IgD-negative memory B cell (primary cell): ENCODE measurements at regions not wholly inside any gene's neighbourhood (a gene's known extent, or its start where the extent isn't known, plus 50 kb on each side); places are given as distances from the start of the nearest gene placed in this dataset.

Experiments
- H3K27ac Mint-ChIP-seq, 3 donors: one replicate each; pipeline ENCODE4 v1.8.0; 2020 to 2022; ENCODE audit warnings: mild to moderate bottlenecking in 3 of 3, mixed read lengths in 3 of 3, moderate library complexity in 1 of 3
- H3K27me3 Mint-ChIP-seq: one replicate; pipeline ENCODE4 v1.8.0; 2021; ENCODE audit warnings: mixed read lengths
- H3K36me3 Mint-ChIP-seq: one replicate; pipeline ENCODE4 v1.8.0; 2020; ENCODE audit warnings: mild to moderate bottlenecking, mixed read lengths
- H3K4me1 Mint-ChIP-seq, 3 donors: one replicate each; pipeline ENCODE4 v1.8.0; 2020 to 2022; ENCODE audit warnings: mixed read lengths in 3 of 3, mild to moderate bottlenecking in 1 of 3
- H3K4me3 Mint-ChIP-seq, 4 donors: one replicate each; pipeline ENCODE4 v1.8.0; 2020 to 2022; ENCODE audit warnings: mild to moderate bottlenecking in 4 of 4, mixed read lengths in 4 of 4, moderate library complexity in 3 of 4
- H3K9me3 Mint-ChIP-seq, 3 donors: one replicate each; pipeline ENCODE4 v1.8.0; 2020 to 2021; ENCODE audit warnings: mixed read lengths in 3 of 3, mild to moderate bottlenecking in 1 of 3

GRCh38 chr10:109456566-109457301, 466.6 kb downstream of the XPNPEP1 start:
- H3K4me1 Mint-ChIP-seq, result no peaks in the 10 kb centered on the region
- no peaks in the 10 kb centered on the region for H3K36me3 Mint-ChIP-seq
- H3K27me3 Mint-ChIP-seq, result peaks cover 6% of the 10 kb centered on the region
- H3K9me3 Mint-ChIP-seq, result peaks cover 2 to 15% (median 8%) of the 10 kb centered on the region in 3 donors
- H3K27ac Mint-ChIP-seq, result no peak overlapping the region
- H3K4me3 Mint-ChIP-seq, result no peak overlapping the region

GRCh38 chr10:109454691-109455090, 468.6 kb downstream of the XPNPEP1 start:
- H3K27me3 Mint-ChIP-seq, result peaks cover 6% of the 10 kb centered on the region
- no peaks in the 10 kb centered on the region for H3K36me3 Mint-ChIP-seq
- H3K4me1 Mint-ChIP-seq, result no peaks in the 10 kb centered on the region
- H3K27ac Mint-ChIP-seq, result no peak overlapping the region
- no peak overlapping the region for H3K4me3 Mint-ChIP-seq
- H3K9me3 Mint-ChIP-seq, result peaks cover 2 to 10% (median 4%) of the 10 kb centered on the region in 3 donors

- H3K36me3 Mint-ChIP-seq, result peaks cover 1% of the 10 kb centered on the region
- H3K4me3 Mint-ChIP-seq, result no peak overlapping the region
- H3K4me1 Mint-ChIP-seq, result no peaks in the 10 kb centered on the region
- H3K27ac Mint-ChIP-seq, result no peak overlapping the region
- peaks cover 0 to 2% (median 0%) of the 10 kb centered on the region in 3 donors for H3K9me3 Mint-ChIP-seq
- H3K27me3 Mint-ChIP-seq, result no peaks in the 10 kb centered on the region
Measured at GRCh38 chr10:109451879-109452278, 471.4 kb downstream of the XPNPEP1 start.

- Mint-ChIP-seq H3K9me3 (peaks cover 0 to 2% (median 0%) of the 10 kb centered on the region in 3 donors), H3K4me3 (no peak overlapping the region), H3K27me3 (no peaks in the 10 kb centered on the region), H3K4me1 (no peaks in the 10 kb centered on the region), H3K36me3 (peaks cover 1% of the 10 kb centered on the region), H3K27ac (no peak overlapping the region)
Measured at GRCh38 chr10:109450702-109451101, 472.6 kb downstream of the XPNPEP1 start.

GRCh38 chr10:109433434-109433833, 489.9 kb downstream of the XPNPEP1 start:
- Mint-ChIP-seq H3K27me3 (no peaks in the 10 kb centered on the region), H3K9me3 (no peaks in the 10 kb centered on the region), H3K27ac (no peak overlapping the region), H3K4me3 (no peak overlapping the region), H3K36me3 (no peaks in the 10 kb centered on the region), H3K4me1 (no peaks in the 10 kb centered on the region)

GRCh38 chr10:109432281-109432680, 491.0 kb downstream of the XPNPEP1 start:
- no peaks in the 10 kb centered on the region for H3K4me1 Mint-ChIP-seq
- no peak overlapping the region for H3K27ac Mint-ChIP-seq
- H3K4me3 Mint-ChIP-seq, result no peak overlapping the region
- no peaks in the 10 kb centered on the region for H3K27me3 Mint-ChIP-seq
- H3K36me3 Mint-ChIP-seq, result no peaks in the 10 kb centered on the region
- no peaks in the 10 kb centered on the region for H3K9me3 Mint-ChIP-seq

GRCh38 chr10:109430799-109431198, 492.5 kb downstream of the XPNPEP1 start:
- no peaks in the 10 kb centered on the region for H3K36me3 Mint-ChIP-seq
- H3K4me1 Mint-ChIP-seq, result no peaks in the 10 kb centered on the region
- no peak overlapping the region for H3K27ac Mint-ChIP-seq

GRCh38 chr10:109430043-109430760, 493.1 kb downstream of the XPNPEP1 start:
- Mint-ChIP-seq H3K4me1 (no peaks in the 10 kb centered on the region), H3K27me3 (no peaks in the 10 kb centered on the region), H3K9me3 (no peaks in the 10 kb centered on the region)

More at GRCh38 chr10:109430799-109431198, 492.5 kb downstream of the XPNPEP1 start:
- Mint-ChIP-seq H3K9me3 (no peaks in the 10 kb centered on the region), H3K27me3 (no peaks in the 10 kb centered on the region), H3K4me3 (no peak overlapping the region)

GRCh38 chr10:109428775-109429491, 494.4 kb downstream of the XPNPEP1 start:
- no peaks in the 10 kb centered on the region for H3K4me1 Mint-ChIP-seq
- H3K36me3 Mint-ChIP-seq, result no peaks in the 10 kb centered on the region
- no peaks in the 10 kb centered on the region for H3K27me3 Mint-ChIP-seq
- H3K4me3 Mint-ChIP-seq, result no peak overlapping the region
- H3K9me3 Mint-ChIP-seq, result peaks cover 0 to 2% (median 0%) of the 10 kb centered on the region in 3 donors
- H3K27ac Mint-ChIP-seq, result no peak overlapping the region

More at GRCh38 chr10:109430043-109430760, 493.1 kb downstream of the XPNPEP1 start:
- Mint-ChIP-seq H3K27ac (no peak overlapping the region), H3K4me3 (no peak overlapping the region), H3K36me3 (no peaks in the 10 kb centered on the region)

- Mint-ChIP-seq H3K36me3 (no peaks in the 10 kb centered on the region), H3K4me3 (no peak overlapping the region), H3K9me3 (peaks cover 0 to 2% (median 0%) of the 10 kb centered on the region in 3 donors), H3K27me3 (no peaks in the 10 kb centered on the region), H3K27ac (no peak overlapping the region), H3K4me1 (no peaks in the 10 kb centered on the region)
Measured at GRCh38 chr10:109427411-109427810, 495.9 kb downstream of the XPNPEP1 start.

- Mint-ChIP-seq H3K27ac (no peak overlapping the region), H3K27me3 (no peaks in the 10 kb centered on the region), H3K4me3 (no peak overlapping the region), H3K36me3 (no peaks in the 10 kb centered on the region), H3K4me1 (no peaks in the 10 kb centered on the region), H3K9me3 (peaks cover 0 to 2% (median 0%) of the 10 kb centered on the region in 3 donors)
Measured at GRCh38 chr10:109426987-109427386, 496.3 kb downstream of the XPNPEP1 start.

- H3K27me3 Mint-ChIP-seq, result no peaks in the 10 kb centered on the region
- H3K4me3 Mint-ChIP-seq, result no peak overlapping the region
Measured at GRCh38 chr10:109418795-109419194, 504.5 kb downstream of the XPNPEP1 start.

GRCh38 chr10:109417803-109418202, 505.5 kb downstream of the XPNPEP1 start:
- Mint-ChIP-seq H3K27me3 (no peaks in the 10 kb centered on the region), H3K27ac (no peak overlapping the region), H3K36me3 (no peaks in the 10 kb centered on the region), H3K4me3 (no peak overlapping the region), H3K9me3 (peaks cover 0 to 4% (median 1%) of the 10 kb centered on the region in 3 donors), H3K4me1 (no peaks in the 10 kb centered on the region)

More at GRCh38 chr10:109418795-109419194, 504.5 kb downstream of the XPNPEP1 start:
- Mint-ChIP-seq H3K36me3 (no peaks in the 10 kb centered on the region), H3K9me3 (peaks cover 0 to 4% (median 1%) of the 10 kb centered on the region in 3 donors), H3K27ac (no peak overlapping the region), H3K4me1 (no peaks in the 10 kb centered on the region)

- Mint-ChIP-seq H3K4me3 (no peak overlapping the region), H3K27ac (no peak overlapping the region), H3K36me3 (no peaks in the 10 kb centered on the region), H3K4me1 (no peaks in the 10 kb centered on the region), H3K9me3 (peaks cover 0 to 3% (median 2%) of the 10 kb centered on the region in 3 donors), H3K27me3 (no peaks in the 10 kb centered on the region)
Measured at GRCh38 chr10:109412353-109412752, 511.0 kb downstream of the XPNPEP1 start.

- Mint-ChIP-seq H3K9me3 (peaks cover 0 to 3% (median 2%) of the 10 kb centered on the region in 3 donors), H3K4me1 (no peaks in the 10 kb centered on the region), H3K36me3 (no peaks in the 10 kb centered on the region), H3K27me3 (no peaks in the 10 kb centered on the region), H3K27ac (no peak overlapping the region), H3K4me3 (no peak overlapping the region)
Measured at GRCh38 chr10:109411917-109412316, 511.4 kb downstream of the XPNPEP1 start.
